Pancreas (tissue), 10 donors: ENCODE measurements at regions not wholly inside any gene's neighbourhood (a gene's known extent, or its start where the extent isn't known, plus 50 kb on each side); places are given as distances from the start of the nearest gene placed in this dataset.
"Not testable (repeated sequence)": the region's sequence is repeated elsewhere in the genome, so short reads cannot be mapped to it uniquely, and the experiment has no call there.

Source experiments
- ATAC-seq, 4 donors: fragments of 200-7000 bp; cut with Tn5 transposase; one replicate each; pipeline versions ENCODE4 v1.8.0 to v1.9.1; 2020; ENCODE audit warnings: mild to moderate bottlenecking in 4 of 4, moderate library complexity in 4 of 4
- DNase-seq, 6 donors: peaks; one replicate each; pipeline ENCODE4 v3.0.0-alpha.2; 2020
- FAIRE-seq: peaks from 2 replicates; lab custom pipeline; 2012; peaks lifted over from hg19 to GRCh38; lab: Jason Lieb, UNC
- H3K27ac ChIP-seq, 4 donors: fragments of 200-600 bp; sonication (generic); 1 replicate in 3 of 4; 2 replicates in 1 of 4; pipeline versions ENCODE4 v1.5.0 to v1.8.0; 2020
- H3K27me3 ChIP-seq, 4 donors: fragments of 200-600 bp; one replicate each; pipeline ENCODE4 v1.8.0; 2021
- H3K36me3 ChIP-seq, 3 donors: fragments of 200-600 bp; sonication (generic) in 1 of 3; one replicate each; pipeline versions ENCODE4 v1.5.0 to v1.8.0; 2020 to 2021
- H3K4me1 ChIP-seq, 3 donors: fragments of 200-600 bp; one replicate each; pipeline ENCODE4 v1.8.0; 2021
- H3K4me3 ChIP-seq, 4 donors: fragments of 200-600 bp; sonication (generic) in 2 of 4; one replicate each; pipeline versions ENCODE4 v1.5.0 to v1.8.0; 2020 to 2021
- H3K9me3 ChIP-seq, 4 donors: fragments of 200-600 bp; one replicate each; pipeline ENCODE4 v1.8.0; 2021
- CTCF ChIP-seq, 4 donors: fragments of 200-600 bp; sonication (generic) in 3 of 4; IDR thresholded peaks; one replicate each; pipeline versions ENCODE4 v1.5.0 to v1.8.0; 2021; ENCODE audit warnings: antibody characterized with exemption in 4 of 4
- WGBS, 2 donors: extraction: QIAGEN DNeasy Blood & Tissue Kit; methylation state at CpG; one replicate each; pipeline ENCODE4 v1.1.7; 2013; 5-methylcytosine and 5-hydroxymethylcytosine counted together
- intact Hi-C, 3 donors: fragments of 100-400 bp; cut with DNase I; formaldehyde crosslinking; loops; one replicate each; pipeline versions ENCODE4 v1.11.1 to v1.14.2; 2022
- donor health status: healthy with polysubstance abuse.
- donor health status: DM: no; HTN: no; CAD: no; lungs with moderate emphysema.
- donor health status: DM: no; HTN: no; CAD: no.
- donor health status: control.
- donor health status: control.
- donor health status: Bipolar disorder and iron deficiency.
- donor health status: DM: yes; HTN: yes; CAD: no.
- donor health status: DM: no; HTN: no; CAD: no.
- donor health status: DM: no; HTN: no; CAD: no.
- donor health status: DM: yes; HTN: yes; CAD: no.

GRCh38 chr11:34809191-34810106 is 106.7 kb downstream of the APIP start:
- no peak for FAIRE-seq
- H3K4me3 ChIP-seq, result no peak overlapping the region
- no peak for DNase-seq
- no peaks in the 10 kb centered on the region for H3K9me3 ChIP-seq
- 86 to 91% methylated on average over 2 of the region's 2 CpGs for WGBS, 2 donors
- no peaks in the 10 kb centered on the region for H3K27me3 ChIP-seq
- H3K27ac ChIP-seq, result no peak overlapping the region
- intact Hi-C loops, result no loop called here
- no peaks in the 10 kb centered on the region for H3K36me3 ChIP-seq
- H3K4me1 ChIP-seq, result no peaks in the 10 kb centered on the region
- no peak for TF ChIP-seq CTCF (IDR thresholded peaks at IDR 0.05)
- no peak for ATAC-seq

GRCh38 chr11:34806875-34807274 is 109.3 kb downstream of the APIP start:
- H3K4me1 ChIP-seq, result no peaks in the 10 kb centered on the region
- no peak overlapping the region for H3K4me3 ChIP-seq
- H3K27ac ChIP-seq, result no peak overlapping the region
- no peak for DNase-seq
- no peak for TF ChIP-seq CTCF (IDR thresholded peaks at IDR 0.05)
- 52 to 53% methylated on average over 5 of the region's 5 CpGs for WGBS, 2 donors
- no peaks in the 10 kb centered on the region for H3K27me3 ChIP-seq
- no peak for ATAC-seq
- FAIRE-seq, result no peak
- intact Hi-C loops, result no loop called here
- no peaks in the 10 kb centered on the region for H3K9me3 ChIP-seq
- no peaks in the 10 kb centered on the region for H3K36me3 ChIP-seq

- WGBS, 2 donors, result 82 to 88% methylated on average over 4 of the region's 4 CpGs
- TF ChIP-seq CTCF (IDR thresholded peaks at IDR 0.05), result no peak
- Histone ChIP-seq H3K4me3 (no peak overlapping the region), H3K36me3 (no peaks in the 10 kb centered on the region), H3K9me3 (no peaks in the 10 kb centered on the region), H3K27ac (no peak overlapping the region), H3K27me3 (no peaks in the 10 kb centered on the region), H3K4me1 (no peaks in the 10 kb centered on the region)
- FAIRE-seq (no peak), ATAC-seq (no peak), DNase-seq (no peak)
- intact Hi-C loops, result no loop called here
Observed at GRCh38 chr11:34805937-34806336, 110.2 kb downstream of the APIP start.

GRCh38 chr11:34799848-34800247 is 116.3 kb downstream of the APIP start:
- no peaks in the 10 kb centered on the region for H3K36me3 ChIP-seq
- no peaks in the 10 kb centered on the region for H3K9me3 ChIP-seq
- H3K4me1 ChIP-seq, result no peaks in the 10 kb centered on the region
- H3K27ac ChIP-seq, result no peak overlapping the region
- 95 to 96% methylated on average over 1 of the region's 1 CpG for WGBS, 2 donors
- no peak for DNase-seq
- no peak overlapping the region for H3K4me3 ChIP-seq
- FAIRE-seq, result no peak
- intact Hi-C loops, result no loop called here
- no peak for ATAC-seq
- no peak for TF ChIP-seq CTCF (IDR thresholded peaks at IDR 0.05)
- H3K27me3 ChIP-seq, result no peaks in the 10 kb centered on the region

GRCh38 chr11:34798985-34799384 is 117.2 kb downstream of the APIP start:
- no peak for TF ChIP-seq CTCF (IDR thresholded peaks at IDR 0.05)
- ATAC-seq (no peak), FAIRE-seq (no peak), DNase-seq (no peak)
- Histone ChIP-seq H3K27me3 (no peaks in the 10 kb centered on the region), H3K4me3 (no peak overlapping the region), H3K36me3 (no peaks in the 10 kb centered on the region), H3K9me3 (no peaks in the 10 kb centered on the region), H3K4me1 (no peaks in the 10 kb centered on the region), H3K27ac (no peak overlapping the region)
- intact Hi-C loops, result no loop called here

GRCh38 chr11:34797497-34797896 is 118.7 kb downstream of the APIP start:
- H3K4me1 ChIP-seq, H3K36me3 ChIP-seq, H3K9me3 ChIP-seq, DNase-seq, H3K27me3 ChIP-seq, intact Hi-C loops, H3K4me3 ChIP-seq, FAIRE-seq, ATAC-seq, H3K27ac ChIP-seq: not testable (repeated sequence)
